ENCODE measurements at regions not wholly inside any gene's neighbourhood (a gene's known extent, or its start where the extent isn't known, plus 50 kb on each side); places are given as distances from the start of the nearest gene placed in this dataset.

GRCh38 chr5:8048920-8049319 is 180.0 kb downstream of the MTRR start:
- no peak for DNase-seq (ENCODE audit: low read depth, low spot score)

GRCh38 chr5:8050616-8051175 is 181.7 kb downstream of the MTRR start:
- no peak for DNase-seq (ENCODE audit: low read depth, low spot score)

DNA sequence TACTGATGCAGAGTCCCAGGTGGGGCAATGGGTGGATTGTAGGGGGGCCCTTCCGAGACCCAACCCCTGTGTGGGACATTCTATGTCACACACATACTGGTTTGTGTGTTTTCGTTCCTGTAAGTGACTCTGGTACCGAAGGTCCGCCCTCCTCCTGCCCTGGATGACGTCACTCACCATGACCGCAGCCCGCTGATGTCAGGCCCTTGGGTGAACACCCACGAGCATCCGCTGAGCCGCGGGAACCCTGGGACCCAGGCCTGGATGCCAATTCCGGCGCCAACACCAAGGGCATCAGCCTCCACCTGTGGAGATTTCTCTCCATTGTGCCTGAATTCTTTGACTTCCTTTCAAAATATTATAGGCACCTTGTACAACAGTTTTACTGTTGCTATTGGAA is 184.3 kb downstream of the MTRR start:
- DNase-seq (ENCODE audit: low read depth, low spot score): no peak

- no peak for DNase-seq (ENCODE audit: low read depth, low spot score)
Observed at GRCh38 chr5:8057769-8058168, 188.8 kb downstream of the MTRR start.

- DNase-seq (ENCODE audit: low read depth, low spot score): no peak
Observed at GRCh38 chr5:8058616-8059190, 189.8 kb downstream of the MTRR start.

DNA sequence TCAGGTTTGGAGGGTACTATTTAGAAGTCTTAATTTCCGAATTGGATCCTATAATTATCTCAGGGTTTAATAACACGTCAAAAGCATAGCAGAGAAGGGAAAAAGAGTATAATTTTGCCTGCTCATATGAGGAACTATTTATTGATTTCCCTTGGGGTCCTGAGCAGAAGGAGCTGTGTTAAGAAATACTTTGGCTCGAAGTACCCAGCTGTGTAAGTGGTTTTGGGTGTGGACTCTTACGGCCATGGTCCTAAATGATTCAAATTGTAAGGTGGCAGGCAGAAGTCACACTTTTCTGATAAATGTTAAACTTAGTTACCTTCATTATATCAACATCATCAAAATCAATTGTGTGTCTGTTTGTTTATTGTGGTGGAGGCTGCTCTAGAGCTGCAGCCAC is 190.4 kb downstream of the MTRR start:
- no peak for DNase-seq (ENCODE audit: low read depth, low spot score)

DNA sequence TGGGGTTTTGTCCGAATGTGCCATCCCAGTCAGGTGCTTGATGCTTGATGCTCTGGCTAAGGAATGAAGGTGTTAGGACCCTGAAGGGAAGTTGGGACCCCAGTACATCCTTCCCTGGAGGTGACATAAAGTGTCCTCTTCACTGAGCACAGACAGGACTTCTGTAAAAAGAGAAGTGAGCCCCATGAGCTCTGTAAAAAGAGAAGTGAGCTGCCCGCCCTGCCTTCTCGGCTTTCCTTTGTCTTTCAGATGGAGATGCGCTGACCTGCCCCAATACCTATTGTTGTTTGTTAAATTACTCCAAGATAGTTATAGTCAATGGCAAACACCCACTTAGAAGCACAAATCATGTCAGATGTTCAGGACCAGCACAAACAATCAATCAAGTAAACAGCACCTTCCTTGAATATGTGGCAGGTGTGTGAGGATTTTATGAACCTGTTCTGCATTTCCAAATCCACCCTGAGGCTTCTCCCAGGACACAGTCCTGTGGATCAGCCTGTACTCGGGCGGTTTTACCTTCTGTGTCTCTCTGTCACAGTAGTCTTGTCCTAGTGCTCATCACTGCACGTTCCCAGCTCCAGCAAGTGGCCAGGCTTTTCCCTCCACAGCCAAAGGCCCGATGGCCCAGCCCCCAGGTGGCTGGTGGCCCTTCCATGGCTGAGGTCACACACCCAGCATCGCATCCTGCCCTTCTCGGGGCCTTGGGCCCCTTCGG is 191.4 kb downstream of the MTRR start:
- DNase-seq (ENCODE audit: low read depth, low spot score): no peak

GRCh38 chr5:8060953-8061429 is 192.0 kb downstream of the MTRR start:
- no peak for DNase-seq (ENCODE audit: low read depth, low spot score)

DNA sequence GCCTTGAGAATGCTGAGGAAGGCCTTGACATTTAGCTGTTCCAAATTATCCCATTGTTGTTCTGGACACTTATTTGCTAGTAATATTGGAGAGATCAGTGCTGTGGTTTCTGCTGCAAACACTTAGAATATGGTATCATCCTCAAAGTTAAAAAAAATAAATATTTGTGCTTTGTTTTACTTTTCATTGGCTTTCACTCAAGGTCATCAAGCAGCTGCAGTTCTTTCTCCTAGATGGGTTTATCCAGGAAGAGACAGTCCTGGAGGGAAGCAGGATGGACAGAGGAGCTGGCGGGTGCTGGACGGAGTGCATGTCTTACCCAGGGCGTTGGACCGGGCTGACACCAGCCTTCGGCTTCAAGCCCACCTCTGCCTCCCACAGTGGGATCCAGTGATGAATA is 193.6 kb downstream of the MTRR start:
- no peak for DNase-seq (ENCODE audit: low read depth, low spot score)

GRCh38 chr5:8068078-8068477 is 199.1 kb downstream of the MTRR start:
- no peak for DNase-seq (ENCODE audit: low read depth, low spot score)

- no peak for DNase-seq (ENCODE audit: low read depth, low spot score)
Observed at GRCh38 chr5:8070138-8070537, 201.2 kb downstream of the MTRR start.

DNA sequence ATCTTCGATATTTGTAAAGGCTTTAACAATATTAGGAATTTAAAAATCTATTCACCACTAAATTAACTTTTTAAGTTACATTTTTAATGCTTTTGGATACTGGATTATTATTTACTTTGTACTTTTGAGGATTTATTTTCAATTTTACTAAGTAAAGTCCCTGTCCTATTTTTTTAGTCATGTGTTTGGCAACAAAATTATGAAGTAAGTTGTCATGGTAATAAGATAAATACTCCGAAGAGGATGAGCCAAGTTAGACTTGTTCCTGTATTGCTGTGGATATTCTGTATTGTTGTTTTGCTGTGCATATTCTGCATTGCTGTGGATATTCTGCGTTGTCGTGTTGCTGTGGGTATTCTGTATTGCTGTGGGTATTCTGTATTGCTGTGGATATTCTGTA is 210.1 kb downstream of the MTRR start:
- no peak for DNase-seq (ENCODE audit: low read depth, low spot score)

DNA sequence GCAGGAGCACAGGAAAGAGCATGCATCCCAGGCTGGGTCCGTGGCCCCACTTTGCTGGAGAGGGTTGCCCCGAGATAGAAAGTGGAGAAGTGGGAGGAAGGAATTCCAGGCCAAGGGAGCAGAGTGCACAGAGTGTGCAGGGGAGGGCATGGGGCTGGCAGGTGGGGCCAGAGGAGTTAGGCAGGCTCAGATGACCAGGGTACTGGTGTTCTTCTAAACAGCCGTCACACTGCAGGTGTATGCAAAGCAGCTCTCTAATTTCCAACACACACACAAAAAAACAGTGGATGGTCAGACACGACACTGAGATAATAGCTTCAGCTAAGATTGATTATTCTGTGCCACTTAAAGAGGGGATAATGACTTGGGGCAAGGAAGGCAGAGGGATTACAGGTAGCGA is 212.2 kb downstream of the MTRR start:
- DNase-seq (ENCODE audit: low read depth, low spot score): no peak

DNA sequence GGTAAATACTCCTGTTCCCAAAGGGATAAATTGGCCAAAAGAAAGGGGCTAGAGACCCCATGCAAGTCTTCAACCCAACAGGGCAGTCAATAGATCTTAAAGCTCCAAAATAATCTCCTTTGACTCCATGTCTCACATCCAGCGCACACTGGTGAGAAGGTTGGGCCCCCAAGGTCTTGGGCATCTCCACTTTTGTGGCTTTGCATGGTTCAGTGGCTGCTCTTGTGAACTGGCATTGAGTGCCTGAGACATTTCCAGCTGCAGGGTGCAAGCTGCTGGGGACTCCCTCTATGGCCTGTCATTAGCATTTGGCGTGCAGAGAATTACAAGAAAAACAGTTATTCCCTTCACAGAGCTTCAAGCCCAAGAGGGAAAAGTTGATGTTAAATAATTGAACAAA is 224.7 kb downstream of the MTRR start:
- no peak for DNase-seq (ENCODE audit: low read depth, low spot score)

DNA sequence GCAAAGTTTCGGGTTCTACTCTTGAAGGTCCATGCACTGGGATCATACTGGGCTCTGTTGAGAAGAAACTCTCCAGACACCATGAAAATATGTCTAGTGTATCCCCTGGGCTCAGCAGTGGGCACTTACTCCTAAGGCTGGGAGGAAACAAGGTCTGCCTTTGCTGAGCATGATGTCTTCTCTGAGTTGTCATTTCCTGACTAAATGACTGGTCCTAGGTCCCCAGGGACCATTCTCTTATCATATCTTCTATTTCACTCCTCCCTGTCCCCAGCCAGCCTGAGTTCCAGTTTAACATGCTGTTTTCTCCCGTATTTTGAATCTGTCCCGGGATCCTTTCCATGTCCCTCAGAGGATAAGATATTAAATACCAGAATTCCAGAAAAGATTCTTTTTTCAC is 225.4 kb downstream of the MTRR start:
- DNase-seq (ENCODE audit: low read depth, low spot score): no peak

DNA sequence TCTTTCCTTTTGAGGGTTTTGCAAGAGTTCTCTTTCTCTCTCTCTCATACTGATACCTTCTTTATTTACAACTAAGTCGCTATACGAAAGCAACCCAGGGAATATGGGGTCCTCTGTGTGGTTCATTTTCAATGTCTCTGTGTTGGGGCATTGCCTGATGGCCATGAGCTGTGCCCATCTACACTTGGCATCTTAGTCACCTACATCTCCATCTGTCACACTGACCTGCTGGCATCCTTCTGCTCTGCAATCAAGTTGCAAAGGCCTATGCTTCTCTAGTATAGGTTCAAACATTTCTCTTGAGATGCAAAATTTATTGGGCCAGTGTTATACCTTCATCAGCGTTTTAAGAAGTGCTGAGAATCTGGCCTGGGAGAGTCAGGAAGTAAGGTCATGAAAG is 228.2 kb downstream of the MTRR start:
- no peak for DNase-seq (ENCODE audit: low read depth, low spot score)

- DNase-seq (ENCODE audit: low read depth, low spot score): no peak
Observed at GRCh38 chr5:8098081-8098480, 229.1 kb downstream of the MTRR start.

DNA sequence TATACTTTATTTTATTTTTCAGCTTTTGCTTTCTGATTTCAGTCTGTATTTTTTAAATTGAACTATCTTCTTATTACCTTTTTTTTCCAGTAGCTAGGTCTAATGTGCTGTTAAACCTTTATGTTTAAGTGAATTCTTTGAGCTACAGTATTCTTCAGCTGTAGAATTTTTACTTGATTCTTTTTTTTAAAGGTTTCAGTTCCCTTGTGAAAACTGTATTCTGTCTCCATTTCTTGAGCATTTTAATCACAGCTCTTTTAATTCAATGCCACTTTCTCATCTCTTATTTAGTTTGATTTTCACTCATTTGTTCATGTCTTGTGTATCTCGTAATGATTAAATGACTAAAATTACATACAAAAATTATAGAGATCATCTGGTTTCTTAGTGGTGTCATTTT is 233.8 kb downstream of the MTRR start:
- no peak for DNase-seq (ENCODE audit: low read depth, low spot score)

- no peak for DNase-seq (ENCODE audit: low read depth, low spot score)
Observed at GRCh38 chr5:8114597-8115266, 245.8 kb downstream of the MTRR start.

DNA sequence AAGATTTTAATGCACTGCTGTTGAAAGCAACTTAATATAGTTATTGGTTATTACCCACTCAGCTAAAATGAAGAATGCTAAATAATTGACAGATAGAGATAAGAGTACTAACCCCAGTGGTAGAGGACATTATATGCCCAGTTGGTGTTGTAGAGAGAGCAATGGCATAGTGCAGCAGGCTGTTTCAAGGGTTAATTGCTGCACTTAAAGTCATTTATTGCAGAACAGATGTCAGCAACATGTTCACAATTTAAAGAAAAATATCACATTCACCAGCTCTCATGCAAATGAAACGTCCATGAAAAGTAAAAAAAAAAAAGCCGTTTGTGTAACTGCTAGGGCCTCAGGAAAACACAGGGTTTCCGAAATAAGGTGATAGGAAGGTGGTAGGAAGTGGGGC is 254.6 kb downstream of the MTRR start:
- DNase-seq (ENCODE audit: low read depth, low spot score): no peak

DNA sequence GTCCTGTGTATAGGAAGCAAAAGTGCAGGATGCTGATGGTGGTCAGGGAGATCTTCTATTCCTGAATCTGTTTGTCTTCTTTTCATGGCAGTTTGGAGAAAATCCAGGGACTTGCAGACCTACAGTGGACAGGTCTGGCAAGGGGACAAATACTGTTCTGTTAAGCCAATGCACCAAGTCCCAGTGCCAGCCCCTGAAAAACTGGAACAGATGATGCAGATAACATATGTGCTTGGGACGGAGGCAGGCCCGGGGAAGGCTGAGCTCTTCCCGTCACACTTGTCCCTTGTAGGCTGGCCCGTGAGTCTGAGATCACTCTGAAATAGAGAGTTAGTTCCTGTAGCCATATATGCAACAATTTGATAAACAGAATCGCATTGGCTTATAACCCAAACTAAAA is 265.7 kb downstream of the MTRR start:
- DNase-seq (ENCODE audit: low read depth, low spot score): no peak

DNA sequence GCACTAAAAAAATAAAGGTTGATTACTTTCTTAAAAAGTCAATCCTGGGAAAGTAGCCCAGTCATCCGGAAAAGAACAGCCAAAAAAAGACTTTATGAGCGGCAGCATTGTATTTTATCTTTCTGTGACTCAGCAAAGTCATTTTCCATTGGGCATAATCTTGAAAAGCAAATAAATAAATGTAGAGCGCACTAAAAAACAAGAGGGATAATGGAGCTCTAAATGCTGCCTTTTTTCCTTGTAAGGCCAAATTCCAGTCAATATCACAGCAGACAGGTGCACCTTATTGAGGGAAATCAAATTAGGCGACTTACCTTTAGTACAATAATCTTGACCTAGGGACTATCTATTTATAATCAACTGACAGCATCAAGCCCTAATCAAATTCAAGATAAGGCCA is 266.8 kb downstream of the MTRR start:
- DNase-seq (ENCODE audit: low read depth, low spot score): no peak

DNA sequence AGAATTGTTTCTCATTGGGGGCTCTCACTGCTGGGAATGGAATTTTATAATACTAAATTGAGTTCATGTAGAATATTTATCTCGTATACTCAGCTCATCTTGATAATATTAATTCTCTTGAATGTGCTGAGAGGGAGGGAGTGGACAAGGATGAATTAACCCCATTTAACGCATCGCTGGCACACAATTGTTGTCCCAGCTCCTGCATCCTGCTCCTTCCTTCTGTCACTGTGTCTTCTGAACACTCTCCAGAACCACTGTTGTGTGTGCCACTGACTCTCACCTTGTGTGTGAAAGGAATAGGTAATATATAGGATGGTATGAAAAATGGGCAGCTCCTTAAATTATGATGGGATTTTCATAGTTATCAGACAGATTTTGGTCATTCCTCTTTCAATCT is 267.3 kb downstream of the MTRR start:
- DNase-seq (ENCODE audit: low read depth, low spot score): no peak
